RWPE2 (cell line): ENCODE measurements at regions not wholly inside any gene's neighbourhood (a gene's known extent, or its start where the extent isn't known, plus 50 kb on each side); places are given as distances from the start of the nearest gene placed in this dataset.

Source experiments
- ATAC-seq: fragments of 200-7000 bp; cut with Tn5 transposase; 3 replicates; pipeline ENCODE4 v1.9.1; 2021; ENCODE audit warnings: low read depth
- DNase-seq: peaks from one replicate; pipeline ENCODE4 v3.0.0-alpha.2; 2020; ENCODE audit warnings: low spot score
- H3K27ac ChIP-seq: fragments of 450-650 bp; 2 replicates; pipeline ENCODE4 v1.5.1; 2017; ENCODE audit warnings: mild to moderate bottlenecking; ENCODE audit not compliant: poor library complexity, severe bottlenecking
- H3K27me3 ChIP-seq: fragments of 250-450 bp; sonication (Bioruptor Pico); 2 replicates; pipeline ENCODE4 v1.5.1; 2021; ENCODE audit warnings: mild to moderate bottlenecking, moderate library complexity; ENCODE audit not compliant: insufficient read depth, poor library complexity, severe bottlenecking
- H3K36me3 ChIP-seq: fragments of 250-450 bp; sonication (Bioruptor Pico); 2 replicates; pipeline ENCODE4 v1.5.1; 2020; ENCODE audit warnings: low read depth, mild to moderate bottlenecking, moderate library complexity
- H3K4me1 ChIP-seq: fragments of 250-450 bp; sonication (Bioruptor Pico); 2 replicates; pipeline ENCODE4 v1.5.1; 2021; ENCODE audit warnings: mild to moderate bottlenecking, moderate library complexity; ENCODE audit not compliant: insufficient read depth, poor library complexity, severe bottlenecking
- H3K4me3 ChIP-seq: fragments of 250-450 bp; sonication (Bioruptor Pico); 2 replicates; pipeline ENCODE4 v1.5.1; 2021; ENCODE audit warnings: mild to moderate bottlenecking, moderate library complexity; ENCODE audit not compliant: severe bottlenecking
- H3K9me3 ChIP-seq: fragments of 250-450 bp; sonication (Bioruptor Pico); 2 replicates; pipeline ENCODE4 v1.5.1; 2021; ENCODE audit warnings: mild to moderate bottlenecking, moderate library complexity; ENCODE audit not compliant: severe bottlenecking
- TF ChIP-seq, protein P1 (sequence below): fragments of 450-650 bp; IDR thresholded peaks from one replicate; pipeline ENCODE4 v1.5.1; 2017; ENCODE audit warnings: mild to moderate bottlenecking, moderate library complexity; ENCODE audit not compliant: poor library complexity, severe bottlenecking

DNA sequence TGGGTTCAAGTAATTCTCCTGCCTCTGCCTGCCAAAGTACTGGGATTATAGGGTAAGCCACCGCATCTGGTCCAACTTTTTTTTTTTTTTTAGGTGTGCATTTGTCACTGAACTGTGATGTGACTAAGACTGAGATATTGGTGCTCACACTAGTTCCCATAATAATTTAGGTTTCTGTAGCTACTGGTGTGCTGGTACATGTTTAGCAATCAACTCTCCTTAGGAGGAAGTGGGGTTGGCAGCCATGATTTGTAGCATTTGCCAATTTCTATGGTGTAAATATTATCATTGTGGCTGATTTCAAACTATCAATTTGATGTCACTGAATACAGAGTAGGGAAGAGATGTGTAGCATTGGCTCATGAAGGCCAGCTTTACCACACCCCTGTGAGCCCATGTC, 372.7 kb downstream of the EDEM1 start:
- Histone ChIP-seq H3K9me3 (no peaks in the 10 kb centered on the region), H3K4me3 (no peak overlapping the region), H3K27me3 (no peaks in the 10 kb centered on the region), H3K36me3 (no peaks in the 10 kb centered on the region), H3K27ac (no peak overlapping the region), H3K4me1 (no peaks in the 10 kb centered on the region)
- TF ChIP-seq, protein P1, sequence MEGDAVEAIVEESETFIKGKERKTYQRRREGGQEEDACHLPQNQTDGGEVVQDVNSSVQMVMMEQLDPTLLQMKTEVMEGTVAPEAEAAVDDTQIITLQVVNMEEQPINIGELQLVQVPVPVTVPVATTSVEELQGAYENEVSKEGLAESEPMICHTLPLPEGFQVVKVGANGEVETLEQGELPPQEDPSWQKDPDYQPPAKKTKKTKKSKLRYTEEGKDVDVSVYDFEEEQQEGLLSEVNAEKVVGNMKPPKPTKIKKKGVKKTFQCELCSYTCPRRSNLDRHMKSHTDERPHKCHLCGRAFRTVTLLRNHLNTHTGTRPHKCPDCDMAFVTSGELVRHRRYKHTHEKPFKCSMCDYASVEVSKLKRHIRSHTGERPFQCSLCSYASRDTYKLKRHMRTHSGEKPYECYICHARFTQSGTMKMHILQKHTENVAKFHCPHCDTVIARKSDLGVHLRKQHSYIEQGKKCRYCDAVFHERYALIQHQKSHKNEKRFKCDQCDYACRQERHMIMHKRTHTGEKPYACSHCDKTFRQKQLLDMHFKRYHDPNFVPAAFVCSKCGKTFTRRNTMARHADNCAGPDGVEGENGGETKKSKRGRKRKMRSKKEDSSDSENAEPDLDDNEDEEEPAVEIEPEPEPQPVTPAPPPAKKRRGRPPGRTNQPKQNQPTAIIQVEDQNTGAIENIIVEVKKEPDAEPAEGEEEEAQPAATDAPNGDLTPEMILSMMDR, result no peak
- no peak for ATAC-seq
- DNase-seq, result no peak

DNA sequence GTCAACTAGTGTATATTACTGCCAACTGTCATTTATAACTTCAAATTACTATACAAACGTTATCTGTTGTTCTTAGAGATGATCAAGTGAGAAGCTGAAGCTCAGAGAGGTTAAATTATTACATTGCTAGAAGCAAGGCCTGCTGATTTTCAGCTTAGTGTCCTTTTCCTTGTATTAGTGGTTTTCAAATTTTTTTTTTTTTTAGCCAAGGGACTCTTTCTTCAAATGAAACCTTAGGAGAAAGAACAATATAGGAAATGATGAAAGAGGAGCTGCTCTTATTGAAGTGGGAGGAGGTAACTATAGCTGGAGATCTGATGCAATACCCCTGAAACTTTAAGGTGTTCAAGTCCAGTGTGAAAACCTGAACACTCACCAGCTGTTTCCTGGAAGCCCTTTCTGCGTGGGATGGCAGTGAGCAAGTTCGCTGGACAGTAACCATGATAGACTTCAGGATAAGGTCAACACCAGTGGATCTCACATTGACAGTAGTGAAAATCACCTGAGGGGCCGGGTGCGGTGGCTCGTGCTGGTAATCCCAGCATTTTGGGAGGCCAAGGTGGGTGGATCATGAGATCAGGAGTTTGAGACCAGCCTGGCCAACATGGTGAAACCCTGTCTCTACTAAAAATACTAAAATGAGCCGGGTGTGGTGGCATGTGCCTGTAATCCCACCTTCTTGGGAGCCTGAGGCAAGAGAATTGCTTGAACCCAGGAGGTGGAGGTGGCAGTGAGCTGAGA, 376.2 kb downstream of the EDEM1 start:
- no peaks in the 10 kb centered on the region for H3K27me3 ChIP-seq
- no peak for ATAC-seq
- H3K36me3 ChIP-seq, result no peaks in the 10 kb centered on the region
- no peaks in the 10 kb centered on the region for H3K9me3 ChIP-seq
- no peak overlapping the region for H3K4me3 ChIP-seq
- TF ChIP-seq, protein P1, result no peak
- no peak for DNase-seq
- H3K4me1 ChIP-seq, result no peaks in the 10 kb centered on the region
- no peak overlapping the region for H3K27ac ChIP-seq

DNA sequence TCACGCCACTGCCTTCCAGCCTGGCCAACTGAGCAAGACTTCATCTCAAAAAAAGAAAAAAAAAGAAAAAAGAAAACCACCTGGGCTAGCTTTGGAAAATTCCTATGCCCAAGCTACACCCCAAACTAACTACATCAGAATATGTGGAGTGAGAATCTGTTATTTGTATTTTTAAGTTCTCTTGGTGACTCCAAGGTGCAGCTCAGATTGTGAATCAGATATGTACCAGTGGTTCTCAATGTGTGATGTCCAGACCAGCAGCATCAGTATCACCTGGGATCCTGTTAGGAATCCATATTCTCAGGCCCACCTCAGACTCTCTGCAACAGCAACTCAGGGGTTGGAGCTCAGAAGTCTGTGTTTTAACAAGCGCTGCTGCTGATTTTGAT, 376.8 kb downstream of the EDEM1 start:
- no peaks in the 10 kb centered on the region for H3K27me3 ChIP-seq
- H3K27ac ChIP-seq, result no peak overlapping the region
- H3K9me3 ChIP-seq, result no peaks in the 10 kb centered on the region
- no peaks in the 10 kb centered on the region for H3K4me1 ChIP-seq
- no peaks in the 10 kb centered on the region for H3K36me3 ChIP-seq
- no peak overlapping the region for H3K4me3 ChIP-seq
- no peak for ATAC-seq
- no peak for DNase-seq
- TF ChIP-seq, protein P1, result no peak

DNA sequence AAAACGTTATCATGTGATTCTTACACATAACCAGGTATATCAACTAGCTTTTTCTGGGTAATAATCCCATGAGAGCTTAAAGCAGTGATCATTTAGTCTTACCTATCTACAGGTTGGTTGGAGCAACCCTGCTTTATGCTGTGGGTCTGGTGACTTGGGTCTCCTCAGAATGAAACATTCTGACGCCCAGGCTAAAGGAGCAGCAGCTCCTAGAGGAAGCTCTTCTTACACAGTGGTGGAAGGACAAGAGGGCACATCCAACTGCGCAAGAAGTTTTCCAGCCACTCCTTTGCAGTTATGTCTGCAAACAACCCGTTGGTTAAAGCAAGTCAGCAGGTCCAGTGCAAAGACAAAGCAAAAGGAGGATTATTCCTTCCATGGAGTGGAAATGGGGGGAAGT, 377.5 kb downstream of the EDEM1 start:
- Histone ChIP-seq H3K4me3 (no peak overlapping the region), H3K27ac (no peak overlapping the region), H3K27me3 (no peaks in the 10 kb centered on the region), H3K4me1 (no peaks in the 10 kb centered on the region), H3K9me3 (no peaks in the 10 kb centered on the region), H3K36me3 (no peaks in the 10 kb centered on the region)
- ATAC-seq, result no peak
- TF ChIP-seq, protein P1, result no peak
- no peak for DNase-seq

DNA sequence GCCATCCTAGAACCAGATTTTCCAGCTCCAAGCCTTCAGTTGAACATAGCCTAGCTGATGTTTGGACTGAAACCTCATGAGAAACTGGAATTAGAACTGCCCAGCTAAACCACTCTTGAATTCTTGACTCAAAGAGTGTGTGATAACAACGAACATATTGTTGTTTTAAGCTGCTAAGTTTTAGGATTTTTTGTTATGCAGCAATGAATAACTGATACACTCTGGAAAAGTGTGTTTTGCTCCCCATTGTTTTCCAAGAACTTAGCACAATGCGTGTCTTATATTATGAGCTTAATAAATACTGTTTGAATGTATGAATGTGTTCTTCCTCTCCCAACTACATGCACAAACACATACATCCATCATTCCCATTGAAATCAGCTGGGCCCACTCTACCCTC, 379.6 kb downstream of the EDEM1 start:
- DNase-seq (no peak), ATAC-seq (no peak)
- TF ChIP-seq, protein P1, result no peak
- Histone ChIP-seq H3K36me3 (no peaks in the 10 kb centered on the region), H3K27me3 (no peaks in the 10 kb centered on the region), H3K9me3 (no peaks in the 10 kb centered on the region), H3K27ac (no peak overlapping the region), H3K4me1 (no peaks in the 10 kb centered on the region), H3K4me3 (no peak overlapping the region)
